BLaER1 treated with 17β-estradiol and CSF1 and Interleukin-3, amounts not matched to agents 10 nM and 100 nM (cell line): ENCODE measurements at regions not wholly inside any gene's neighbourhood (a gene's known extent, or its start where the extent isn't known, plus 50 kb on each side); places are given as distances from the start of the nearest gene placed in this dataset.

ENCODE experiments used
- H3K27ac ChIP-seq, 11 experiments: shearing (Covaris generic); formaldehyde crosslinking; 2 replicates each; pipeline ENCODE4 v1.8.1; 2022
- H3K27me3 ChIP-seq, 11 experiments: shearing (Covaris generic); formaldehyde crosslinking; 2 replicates each; pipeline ENCODE4 v1.8.1; 2022
- H3K36me3 ChIP-seq, 11 experiments: shearing (Covaris generic); formaldehyde crosslinking; 2 replicates each; pipeline ENCODE4 v1.8.1; 2022
- H3K4me1 ChIP-seq, 10 experiments: shearing (Covaris generic); formaldehyde crosslinking; 2 replicates each; pipeline ENCODE4 v1.8.1; 2022
- H3K4me2 ChIP-seq, 11 experiments: shearing (Covaris generic); formaldehyde crosslinking; 2 replicates each; pipeline ENCODE4 v1.8.1; 2022
- H3K4me3 ChIP-seq, 10 experiments: shearing (Covaris generic); formaldehyde crosslinking; 2 replicates each; pipeline ENCODE4 v1.8.1; 2022
- H3K9ac ChIP-seq, 11 experiments: shearing (Covaris generic); formaldehyde crosslinking; 2 replicates each; pipeline ENCODE4 v1.8.1; 2022
- H3K9me3 ChIP-seq, 11 experiments: shearing (Covaris generic); formaldehyde crosslinking; replicated peaks in 1 of 11; 2 replicates each; pipeline ENCODE4 v1.8.1; 2022
- H4K20me1 ChIP-seq, 11 experiments: shearing (Covaris generic); formaldehyde crosslinking; 2 replicates each; pipeline ENCODE4 v1.8.1; 2022
- Cebpa-rat ChIP-seq, 11 experiments: shearing (Covaris generic); IDR thresholded peaks; 2 replicates each; pipeline ENCODE4 v1.8.1; 2022

DNA sequence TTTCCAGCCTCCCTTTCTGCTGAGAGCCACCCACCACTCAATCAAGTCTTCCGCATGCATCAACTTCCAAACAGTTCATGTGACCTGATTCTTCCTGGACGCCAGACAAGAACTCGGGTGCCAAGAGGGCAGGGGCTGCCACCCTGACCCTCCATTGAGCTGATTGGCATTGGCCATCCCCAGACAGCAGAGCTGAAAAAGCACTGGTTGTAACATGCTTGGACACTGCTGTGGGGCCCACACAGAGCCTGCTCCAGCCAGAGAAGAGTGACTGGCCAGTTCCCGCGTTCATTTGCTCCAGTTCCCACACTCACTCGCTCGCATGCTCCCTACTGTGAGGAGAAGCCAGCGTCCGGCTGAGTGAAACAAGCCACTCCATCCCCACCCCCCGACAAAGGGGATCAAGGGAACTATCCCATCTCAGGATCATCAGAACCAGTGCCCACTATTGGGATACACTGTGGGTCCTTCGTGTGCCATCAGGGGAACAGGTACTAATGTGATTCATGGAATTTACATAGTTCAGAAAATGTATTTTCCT, 420.3 kb downstream of the NPHP4 start:
- H3K4me3 ChIP-seq, result no peak overlapping the region
- H3K36me3 ChIP-seq, result no peaks in the 10 kb centered on the region
- no peak for TF ChIP-seq Cebpa-rat (IDR thresholded peaks at IDR 0.05)
- H3K9me3 ChIP-seq, result peaks cover 17 to 33% (median 24%) of the 10 kb centered on the region in 11 experiments
- no peaks in the 10 kb centered on the region for H3K27me3 ChIP-seq
- H3K27ac ChIP-seq, result no peak overlapping the region
- no peaks in the 10 kb centered on the region for H4K20me1 ChIP-seq
- H3K4me1 ChIP-seq, result peaks cover 0 to 13% (median 4%) of the 10 kb centered on the region in 10 experiments; a peak in 8 of 20 replicates
- H3K4me2 ChIP-seq, result no peak overlapping the region
- H3K9ac ChIP-seq, result no peak overlapping the region

DNA sequence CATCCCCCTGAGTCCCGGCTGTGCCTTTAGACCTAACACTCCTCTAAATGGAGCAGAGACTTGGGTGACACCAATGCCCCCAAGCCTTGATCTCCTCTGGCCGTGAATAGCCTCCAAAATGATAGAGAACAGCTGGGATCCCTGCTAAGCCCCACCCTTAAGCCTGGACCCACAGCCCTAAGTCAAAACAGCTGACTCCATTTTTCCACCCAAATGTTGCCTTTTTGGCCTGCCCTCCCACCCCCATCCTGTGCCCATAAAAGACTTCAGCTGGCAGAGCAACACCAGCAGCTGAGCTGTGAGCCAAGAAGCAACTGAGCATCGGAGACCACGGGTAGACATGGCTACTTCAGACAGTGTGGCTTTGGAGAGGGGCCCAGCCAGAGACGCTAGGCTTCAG, 420.8 kb downstream of the NPHP4 start:
- Histone ChIP-seq H3K27ac (no peak overlapping the region), H3K9ac (no peak overlapping the region), H3K4me3 (no peak overlapping the region), H3K4me2 (no peak overlapping the region), H3K9me3 (peaks cover 17 to 33% (median 24%) of the 10 kb centered on the region in 11 experiments), H3K27me3 (no peaks in the 10 kb centered on the region), H3K36me3 (no peaks in the 10 kb centered on the region), H4K20me1 (no peaks in the 10 kb centered on the region), H3K4me1 (peaks cover 0 to 8% (median 0%) of the 10 kb centered on the region in 10 experiments; a peak in 7 of 20 replicates)
- TF ChIP-seq Cebpa-rat (IDR thresholded peaks at IDR 0.05), result no peak

DNA sequence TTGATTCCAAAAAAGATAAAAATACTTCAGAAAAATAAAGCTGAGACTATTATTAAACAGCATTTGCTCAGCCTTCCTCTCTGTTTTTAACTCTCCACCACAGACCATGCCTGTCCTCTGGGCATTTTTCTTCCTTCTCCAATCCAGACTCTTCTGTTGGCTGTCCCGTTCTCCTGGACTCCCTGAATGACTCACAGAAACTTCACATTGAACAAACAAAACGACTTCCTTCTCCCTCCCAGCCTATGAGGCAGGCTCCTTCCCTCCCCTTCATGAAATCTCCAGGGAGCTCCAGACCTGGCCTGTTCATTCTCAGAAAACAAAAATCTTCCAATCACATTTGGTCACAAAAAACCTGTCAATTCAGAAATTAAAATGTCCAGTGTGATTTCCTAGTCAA, 421.3 kb downstream of the NPHP4 start:
- no peak for TF ChIP-seq Cebpa-rat (IDR thresholded peaks at IDR 0.05)
- H3K27me3 ChIP-seq, result no peaks in the 10 kb centered on the region
- peaks cover 17 to 33% (median 24%) of the 10 kb centered on the region in 11 experiments for H3K9me3 ChIP-seq
- H3K4me1 ChIP-seq, result peaks cover 0 to 3% (median 0%) of the 10 kb centered on the region in 10 experiments; a peak in 6 of 20 replicates
- no peak overlapping the region for H3K9ac ChIP-seq
- H3K27ac ChIP-seq, result no peak overlapping the region
- no peaks in the 10 kb centered on the region for H4K20me1 ChIP-seq
- no peak overlapping the region for H3K4me2 ChIP-seq
- H3K36me3 ChIP-seq, result no peaks in the 10 kb centered on the region
- H3K4me3 ChIP-seq, result no peak overlapping the region

DNA sequence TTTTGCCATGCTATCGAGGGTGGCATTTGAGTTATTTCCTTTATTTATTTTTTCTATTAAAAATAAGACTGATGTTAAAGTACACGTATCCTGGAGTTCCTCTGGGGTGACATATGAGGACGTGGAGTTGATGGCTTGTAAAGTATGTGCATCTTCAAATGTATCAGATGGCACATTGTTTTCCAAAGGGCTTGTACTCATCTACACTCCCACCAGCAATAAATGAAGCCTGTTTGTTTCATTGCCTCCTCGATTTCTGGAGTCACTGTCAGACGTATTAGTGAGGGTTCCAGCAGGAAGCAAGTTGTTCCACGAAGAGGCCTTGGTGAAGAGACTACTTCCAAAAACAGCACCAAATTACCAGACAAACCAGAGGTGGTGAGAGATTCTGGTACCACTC, 423.9 kb downstream of the NPHP4 start:
- Histone ChIP-seq H3K9ac (no peak overlapping the region), H3K9me3 (peaks cover 17 to 33% (median 24%) of the 10 kb centered on the region in 11 experiments), H3K4me1 (no peaks in the 10 kb centered on the region), H3K4me2 (no peak overlapping the region), H3K27me3 (no peaks in the 10 kb centered on the region), H3K36me3 (no peaks in the 10 kb centered on the region), H3K27ac (no peak overlapping the region), H3K4me3 (no peak overlapping the region), H4K20me1 (no peaks in the 10 kb centered on the region)
- no peak for TF ChIP-seq Cebpa-rat (IDR thresholded peaks at IDR 0.05)

DNA sequence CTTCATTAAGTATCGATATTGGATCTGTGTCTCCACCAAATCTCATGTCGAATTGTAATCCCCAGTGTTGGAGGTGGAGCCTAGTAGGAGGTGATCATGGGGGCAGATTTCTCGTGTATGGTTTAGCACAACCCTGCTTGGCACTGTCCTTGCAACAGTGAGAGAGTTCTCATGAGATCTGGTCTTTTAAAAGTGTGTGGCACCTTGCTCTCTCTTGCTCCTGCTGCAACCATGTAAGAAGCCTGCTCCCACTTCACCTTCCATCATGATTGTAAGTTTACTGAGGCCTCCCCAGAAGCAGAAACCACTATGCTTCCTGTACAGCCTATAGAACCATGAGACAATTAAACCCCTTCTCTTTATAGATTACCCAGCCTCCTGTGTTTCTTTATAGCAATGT, 424.4 kb downstream of the NPHP4 start:
- Histone ChIP-seq H3K4me1 (no peaks in the 10 kb centered on the region), H3K9ac (no peak overlapping the region), H3K4me3 (no peak overlapping the region), H3K9me3 (peaks cover 17 to 33% (median 24%) of the 10 kb centered on the region in 11 experiments), H3K27ac (no peak overlapping the region), H3K4me2 (no peak overlapping the region), H3K27me3 (no peaks in the 10 kb centered on the region), H4K20me1 (no peaks in the 10 kb centered on the region), H3K36me3 (no peaks in the 10 kb centered on the region)
- TF ChIP-seq Cebpa-rat (IDR thresholded peaks at IDR 0.05), result no peak

DNA sequence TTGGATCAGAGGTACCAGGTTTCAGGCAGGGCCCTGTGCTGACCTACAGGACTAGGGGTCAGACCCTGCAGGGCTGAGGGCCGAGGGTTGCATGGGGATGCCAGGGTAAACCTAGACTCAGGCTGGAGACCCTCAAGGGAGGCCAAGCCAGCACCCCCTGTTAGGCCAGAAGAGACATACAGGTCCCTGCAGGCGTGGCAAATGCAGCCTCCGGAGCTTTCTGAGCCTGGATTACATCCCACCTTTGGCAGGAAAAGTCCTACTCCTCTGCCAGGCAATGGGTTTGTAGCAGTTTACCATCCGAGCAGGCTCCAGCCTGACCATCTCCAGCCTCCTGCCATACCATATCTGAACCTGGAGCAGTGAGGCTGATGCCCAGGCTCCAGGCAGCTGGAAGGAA, 425.3 kb downstream of the NPHP4 start:
- TF ChIP-seq Cebpa-rat (IDR thresholded peaks at IDR 0.05), result no peak
- Histone ChIP-seq H3K27ac (no peak overlapping the region), H3K4me3 (no peak overlapping the region), H3K36me3 (no peaks in the 10 kb centered on the region), H3K9me3 (peaks cover 17 to 35% (median 24%) of the 10 kb centered on the region in 11 experiments), H3K4me1 (no peaks in the 10 kb centered on the region), H4K20me1 (no peaks in the 10 kb centered on the region), H3K27me3 (no peaks in the 10 kb centered on the region), H3K4me2 (no peak overlapping the region), H3K9ac (no peak overlapping the region)

DNA sequence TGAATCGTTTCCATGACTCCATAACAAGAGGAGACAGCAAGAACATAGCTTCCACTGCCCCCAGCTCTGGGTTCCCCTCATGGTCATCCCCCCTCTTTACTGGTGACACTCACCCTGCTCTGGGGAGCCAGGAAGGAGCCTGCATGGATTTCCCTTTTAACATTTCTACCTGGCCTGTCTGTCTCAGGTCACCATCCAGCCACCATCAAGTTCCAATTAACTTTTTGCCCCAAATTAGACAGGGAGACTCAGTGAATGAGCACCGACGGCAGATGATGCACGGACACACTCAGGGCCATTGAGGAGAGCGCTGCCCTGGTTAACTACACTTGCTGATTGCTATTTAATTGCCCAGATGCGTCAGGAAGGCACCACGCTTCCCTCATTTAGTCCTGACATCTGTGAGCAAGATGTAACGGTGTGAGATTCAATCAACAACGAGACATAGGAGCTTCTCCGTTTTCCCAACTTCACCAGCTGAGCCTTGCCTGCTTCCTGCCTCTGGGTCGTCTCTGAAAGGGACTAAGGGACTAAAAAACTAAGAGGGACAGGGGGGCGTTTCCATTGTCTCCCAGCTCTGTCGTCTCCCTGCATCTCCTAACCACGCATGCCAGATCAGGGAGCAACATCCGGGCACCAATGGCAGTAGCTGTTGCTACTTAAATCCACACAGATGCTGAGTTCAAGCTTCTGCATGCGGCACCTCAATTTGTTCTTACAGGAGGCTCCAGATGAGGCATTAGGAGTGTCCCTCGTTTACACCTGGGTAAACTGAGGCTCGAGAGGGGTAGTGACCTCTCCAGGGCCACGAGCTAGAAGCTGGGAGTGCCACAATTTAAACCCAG, 426.7 kb downstream of the NPHP4 start:
- Histone ChIP-seq H3K27me3 (no peaks in the 10 kb centered on the region), H4K20me1 (no peaks in the 10 kb centered on the region), H3K4me1 (no peaks in the 10 kb centered on the region), H3K36me3 (no peaks in the 10 kb centered on the region), H3K27ac (no peak overlapping the region), H3K4me3 (no peak overlapping the region), H3K4me2 (no peak overlapping the region), H3K9ac (no peak overlapping the region), H3K9me3 (peaks cover 17 to 34% (median 21%) of the 10 kb centered on the region in 11 experiments)
- TF ChIP-seq Cebpa-rat (IDR thresholded peaks at IDR 0.05), result no peak

DNA sequence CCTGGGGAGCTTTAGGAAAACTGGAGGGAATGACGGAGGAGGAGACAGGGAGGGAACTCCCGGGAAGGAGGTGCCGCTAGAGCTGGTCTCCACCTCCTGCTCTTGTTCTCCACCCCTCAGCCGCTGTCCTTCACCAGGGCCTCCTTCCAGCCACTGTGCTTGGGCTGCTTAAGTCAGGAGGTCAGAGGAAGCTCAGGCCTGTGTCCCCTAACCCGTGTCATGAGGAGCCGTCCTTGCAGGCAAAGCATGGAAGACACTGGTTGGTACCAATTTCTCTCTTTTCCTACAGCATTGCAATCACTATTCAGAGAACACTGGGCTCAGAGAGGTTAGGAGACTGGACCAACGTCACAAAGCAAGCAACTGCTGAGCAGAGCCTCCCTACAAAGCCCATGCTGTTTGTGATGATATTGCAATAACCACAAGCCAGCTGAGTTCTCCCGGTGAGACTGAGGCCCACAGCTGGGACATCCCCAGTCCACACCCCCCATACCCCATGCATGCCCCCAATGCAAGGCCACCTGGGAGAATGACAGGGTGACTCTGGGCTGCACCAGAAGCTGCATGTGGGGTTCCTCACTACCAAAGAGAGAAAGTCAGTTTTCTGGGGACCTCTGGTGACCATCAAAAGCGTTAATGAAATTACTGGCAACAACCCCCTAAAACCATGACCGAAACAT, 427.5 kb downstream of the NPHP4 start:
- Histone ChIP-seq H3K9me3 (peaks cover 12 to 29% (median 15%) of the 10 kb centered on the region in 11 experiments), H3K9ac (no peak overlapping the region), H3K36me3 (no peaks in the 10 kb centered on the region), H3K27me3 (no peaks in the 10 kb centered on the region), H3K4me2 (no peak overlapping the region), H3K4me1 (no peaks in the 10 kb centered on the region), H4K20me1 (no peaks in the 10 kb centered on the region), H3K4me3 (no peak overlapping the region), H3K27ac (no peak overlapping the region)
- no peak for TF ChIP-seq Cebpa-rat (IDR thresholded peaks at IDR 0.05)

DNA sequence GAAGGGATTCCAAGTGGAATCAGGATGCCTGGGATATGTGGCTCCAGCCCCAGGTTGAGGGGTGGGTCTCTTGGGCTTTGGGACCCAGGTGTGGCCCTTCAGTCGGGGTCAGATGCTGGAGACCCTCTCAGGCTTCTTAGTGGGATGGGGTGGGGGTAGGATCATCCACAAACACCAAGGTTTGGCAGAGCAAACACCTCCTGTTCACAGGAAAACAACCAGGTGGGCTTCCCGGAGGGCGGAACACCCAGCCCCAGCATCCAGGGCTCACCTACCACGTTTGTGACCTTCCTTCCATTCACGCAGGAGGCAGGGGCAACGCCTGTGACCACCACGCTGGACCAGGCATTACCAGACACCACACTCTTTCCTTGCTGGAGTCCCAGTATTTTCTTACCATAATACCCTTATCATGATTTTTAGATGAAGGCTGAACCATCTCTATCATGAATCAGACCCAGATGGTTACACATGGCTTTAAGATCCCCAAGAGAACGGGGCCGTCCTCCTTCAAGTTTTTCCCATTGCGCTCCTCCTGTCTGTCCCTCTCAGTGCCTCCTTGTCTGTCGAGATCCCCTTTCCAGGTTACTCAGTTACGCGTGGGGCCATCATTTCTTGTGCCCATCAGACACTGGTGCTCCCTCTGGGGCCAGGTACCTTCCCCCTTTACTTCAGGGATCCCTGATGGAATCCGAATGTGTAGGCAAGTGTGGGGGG, 428.2 kb downstream of the NPHP4 start:
- peaks cover 7 to 28% (median 11%) of the 10 kb centered on the region in 11 experiments for H3K9me3 ChIP-seq
- H3K4me2 ChIP-seq, result no peak overlapping the region
- H4K20me1 ChIP-seq, result no peaks in the 10 kb centered on the region
- no peak overlapping the region for H3K27ac ChIP-seq
- no peaks in the 10 kb centered on the region for H3K36me3 ChIP-seq
- no peaks in the 10 kb centered on the region for H3K4me1 ChIP-seq
- H3K4me3 ChIP-seq, result no peak overlapping the region
- no peak for TF ChIP-seq Cebpa-rat (IDR thresholded peaks at IDR 0.05)
- H3K27me3 ChIP-seq, result no peaks in the 10 kb centered on the region
- no peak overlapping the region for H3K9ac ChIP-seq
